Activated CD8-positive, alpha-beta memory T cell treated with anti-CD3 and anti-CD28 coated beads, Interleukin-2, amount 50 U/mL, for 48 hours (primary cell): ENCODE measurements at regions not wholly inside any gene's neighbourhood (a gene's known extent, or its start where the extent isn't known, plus 50 kb on each side); places are given as distances from the start of the nearest gene placed in this dataset.
"Not testable (repeated sequence)": the region's sequence is repeated elsewhere in the genome, so short reads cannot be mapped to it uniquely, and the experiment has no call there.

Experiments used
- DNase-seq: peaks from one replicate; pipeline ENCODE4 v3.0.0-alpha.2; 2020

GRCh38 chr14:95818581-95818980 lies 58.1 kb upstream of the TUNAR start:
- no peak for DNase-seq

GRCh38 chr14:95817271-95817670 lies 59.4 kb upstream of the TUNAR start:
- DNase-seq: no peak

- DNase-seq: no peak
These were observed 60.1 kb upstream of the TUNAR start for GRCh38 chr14:95816539-95816938.

GRCh38 chr14:95815226-95815690 lies 61.4 kb upstream of the TUNAR start:
- DNase-seq: no peak

GRCh38 chr14:95814363-95815225 lies 62.0 kb upstream of the TUNAR start:
- no peak for DNase-seq

GRCh38 chr14:95811813-95812212 lies 64.8 kb upstream of the TUNAR start:
- DNase-seq: no peak

- DNase-seq: no peak
These were observed 68.3 kb upstream of the TUNAR start for GRCh38 chr14:95808371-95808770.

- no peak for DNase-seq
These were observed 79.8 kb upstream of the TUNAR start for GRCh38 chr14:95796788-95797187.

GRCh38 chr14:95787941-95788340 lies 74.0 kb upstream of the TCL1A start:
- DNase-seq: no peak

GRCh38 chr14:95786566-95786965 lies 72.6 kb upstream of the TCL1A start:
- DNase-seq: no peak

GRCh38 chr14:95784137-95784536 lies 70.2 kb upstream of the TCL1A start:
- no peak for DNase-seq

GRCh38 chr14:95776798-95777534 lies 63.0 kb upstream of the TCL1A start:
- DNase-seq: no peak

- peak; percentile 76 for DNase-seq
These were observed 60.6 kb upstream of the TCL1A start for GRCh38 chr14:95774265-95775160.

GRCh38 chr14:95770777-95771176 lies 56.9 kb upstream of the TCL1A start:
- DNase-seq: no peak

- no peak for DNase-seq
These were observed 56.1 kb upstream of the TCL1A start for GRCh38 chr14:95769976-95770375.

GRCh38 chr14:95769431-95769830 lies 55.5 kb upstream of the TCL1A start:
- DNase-seq: not testable (repeated sequence)

- DNase-seq: no peak
These were observed 51.1 kb upstream of the TCL1A start for GRCh38 chr14:95765051-95765450.

- DNase-seq: no peak
These were observed 50.0 kb upstream of the TCL1A start for GRCh38 chr14:95763875-95764274.
